ENCODE measurements at regions not wholly inside any gene's neighbourhood (a gene's known extent, or its start where the extent isn't known, plus 50 kb on each side); places are given as distances from the start of the nearest gene placed in this dataset.
A peak's percentile ranks its signal among the peaks of the same experiment; 100 is the strongest.

DNA sequence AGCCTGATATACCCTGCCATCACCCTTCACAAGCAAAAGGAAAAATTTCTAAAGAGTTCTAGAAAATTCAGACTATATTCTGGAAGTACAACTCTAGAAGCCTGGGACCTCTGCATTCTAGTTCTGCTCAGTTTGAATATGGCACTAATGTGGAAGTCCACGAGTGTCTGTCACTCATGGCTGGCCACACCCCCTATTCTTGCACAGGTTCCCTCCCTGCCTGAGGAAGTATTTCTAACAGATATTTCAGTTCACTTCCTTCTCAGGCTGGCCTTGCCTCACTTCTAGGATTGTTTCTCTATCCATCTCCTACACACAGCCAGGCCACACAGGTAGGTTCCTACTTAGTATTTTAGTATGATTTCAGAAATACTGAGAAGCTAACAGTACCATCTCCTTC is 67.4 kb downstream of the PHLDA1 start:
- TF ChIP-seq, protein P1, sequence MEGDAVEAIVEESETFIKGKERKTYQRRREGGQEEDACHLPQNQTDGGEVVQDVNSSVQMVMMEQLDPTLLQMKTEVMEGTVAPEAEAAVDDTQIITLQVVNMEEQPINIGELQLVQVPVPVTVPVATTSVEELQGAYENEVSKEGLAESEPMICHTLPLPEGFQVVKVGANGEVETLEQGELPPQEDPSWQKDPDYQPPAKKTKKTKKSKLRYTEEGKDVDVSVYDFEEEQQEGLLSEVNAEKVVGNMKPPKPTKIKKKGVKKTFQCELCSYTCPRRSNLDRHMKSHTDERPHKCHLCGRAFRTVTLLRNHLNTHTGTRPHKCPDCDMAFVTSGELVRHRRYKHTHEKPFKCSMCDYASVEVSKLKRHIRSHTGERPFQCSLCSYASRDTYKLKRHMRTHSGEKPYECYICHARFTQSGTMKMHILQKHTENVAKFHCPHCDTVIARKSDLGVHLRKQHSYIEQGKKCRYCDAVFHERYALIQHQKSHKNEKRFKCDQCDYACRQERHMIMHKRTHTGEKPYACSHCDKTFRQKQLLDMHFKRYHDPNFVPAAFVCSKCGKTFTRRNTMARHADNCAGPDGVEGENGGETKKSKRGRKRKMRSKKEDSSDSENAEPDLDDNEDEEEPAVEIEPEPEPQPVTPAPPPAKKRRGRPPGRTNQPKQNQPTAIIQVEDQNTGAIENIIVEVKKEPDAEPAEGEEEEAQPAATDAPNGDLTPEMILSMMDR (IDR thresholded peaks at IDR 0.05), result no peak
- no peak for TF ChIP-seq POLR2A (IDR thresholded peaks at IDR 0.05)
- H3K4me1 ChIP-seq, result peaks cover 28% of the 10 kb centered on the region
- intact Hi-C loops (cut with DNase I), result no loop called here
- DNase-seq (peak in 3 of 4 donors; percentile 36 to 74 (median 60)), ATAC-seq (peak; percentile 39)
- no peak overlapping the region for H3K4me3 ChIP-seq
- H3K27me3 ChIP-seq, result no peaks in the 10 kb centered on the region
- H3K36me3 ChIP-seq (replicated peaks in 1 of 2; ENCODE audit: insufficient read depth in 1 of 2, low read depth in 2 of 2), result no peaks in the 10 kb centered on the region
- 14 to 20% methylated on average over 1 of the region's 1 CpG for WGBS, 2 donors
- H3K27ac ChIP-seq, result no peak overlapping the region
- no peaks in the 10 kb centered on the region for H3K9me3 ChIP-seq

DNA sequence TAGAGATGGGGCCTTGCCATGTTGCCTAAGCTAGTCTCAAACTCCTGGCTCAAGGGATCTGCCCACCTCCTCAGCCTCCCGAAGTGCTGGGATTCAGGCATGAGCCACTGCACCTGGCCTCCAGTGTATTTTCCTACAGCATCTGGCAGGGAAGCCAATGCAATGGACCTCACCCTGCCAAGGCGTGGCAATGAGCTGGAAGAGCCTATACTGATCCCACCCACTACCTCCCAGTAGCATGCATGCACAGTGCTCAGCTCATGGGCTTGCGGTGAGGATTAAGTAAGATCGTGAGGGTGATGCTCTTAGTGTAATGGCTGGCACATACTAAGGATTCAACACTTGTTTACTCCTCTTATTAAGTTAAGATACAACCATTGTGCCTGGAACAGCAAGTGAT is 69.7 kb downstream of the PHLDA1 start:
- Histone ChIP-seq H3K36me3 (replicated peaks in 1 of 2; ENCODE audit: insufficient read depth in 1 of 2, low read depth in 2 of 2) (no peaks in the 10 kb centered on the region), H3K27me3 (no peaks in the 10 kb centered on the region), H3K4me3 (no peak overlapping the region), H3K4me1 (peaks cover 36% of the 10 kb centered on the region), H3K9me3 (no peaks in the 10 kb centered on the region), H3K27ac (no peak overlapping the region)
- WGBS, 2 donors, result 88 to 95% methylated on average over 4 of the region's 4 CpGs
- intact Hi-C loops (cut with DNase I), result no loop called here
- ATAC-seq, result no peak
- no peak for TF ChIP-seq POLR2A (IDR thresholded peaks at IDR 0.05)
- TF ChIP-seq, protein P1 (IDR thresholded peaks at IDR 0.05), result no peak
- DNase-seq, result no peak

DNA sequence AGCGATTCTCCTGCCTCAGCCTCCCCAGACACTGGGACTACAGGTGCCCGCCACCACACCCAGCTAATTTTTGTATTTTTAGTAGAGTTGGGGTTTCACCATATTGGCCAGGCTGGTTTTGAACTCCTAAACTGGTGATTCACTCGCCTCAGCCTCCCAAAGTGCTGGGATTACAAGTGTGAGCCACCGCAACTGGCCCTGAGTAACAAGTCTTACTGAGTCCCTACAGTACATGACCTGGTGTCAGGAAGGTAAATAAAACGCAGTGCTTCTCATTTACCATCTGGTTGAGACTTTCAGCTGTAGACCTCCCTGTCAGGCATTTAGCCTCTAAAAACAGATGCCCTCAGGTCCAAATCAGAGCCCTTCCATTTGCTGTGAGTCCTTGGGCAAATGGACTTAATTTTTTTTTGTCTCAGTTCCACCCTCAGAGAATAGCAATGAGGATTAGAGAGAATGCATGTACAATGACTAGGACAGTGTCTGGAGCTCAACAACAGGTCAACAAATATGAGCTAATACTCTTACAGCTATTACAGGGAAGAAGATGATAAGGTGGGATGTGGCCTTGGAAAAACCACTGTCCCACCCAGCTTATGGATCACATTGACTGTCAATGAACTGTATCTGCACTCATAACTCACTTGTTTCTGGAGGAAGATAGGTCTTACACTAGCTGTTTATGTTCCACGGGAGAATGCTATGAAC is 70.5 kb downstream of the PHLDA1 start:
- Histone ChIP-seq H3K4me3 (no peak overlapping the region), H3K27ac (peak overlapping the region in 3 of 4 donors; percentile 70 to 85 (median 85)), H3K4me1 (peaks cover 36% of the 10 kb centered on the region), H3K9me3 (no peaks in the 10 kb centered on the region), H3K36me3 (replicated peaks in 1 of 2; ENCODE audit: insufficient read depth in 1 of 2, low read depth in 2 of 2) (no peaks in the 10 kb centered on the region), H3K27me3 (no peaks in the 10 kb centered on the region)
- TF ChIP-seq POLR2A (IDR thresholded peaks at IDR 0.05), result no peak
- TF ChIP-seq, protein P1 (IDR thresholded peaks at IDR 0.05), result no peak
- WGBS, 2 donors, result 96 to 98% methylated on average over 6 of the region's 6 CpGs
- DNase-seq (no peak), ATAC-seq (no peak)
- intact Hi-C loops (cut with DNase I), result no loop called here

DNA sequence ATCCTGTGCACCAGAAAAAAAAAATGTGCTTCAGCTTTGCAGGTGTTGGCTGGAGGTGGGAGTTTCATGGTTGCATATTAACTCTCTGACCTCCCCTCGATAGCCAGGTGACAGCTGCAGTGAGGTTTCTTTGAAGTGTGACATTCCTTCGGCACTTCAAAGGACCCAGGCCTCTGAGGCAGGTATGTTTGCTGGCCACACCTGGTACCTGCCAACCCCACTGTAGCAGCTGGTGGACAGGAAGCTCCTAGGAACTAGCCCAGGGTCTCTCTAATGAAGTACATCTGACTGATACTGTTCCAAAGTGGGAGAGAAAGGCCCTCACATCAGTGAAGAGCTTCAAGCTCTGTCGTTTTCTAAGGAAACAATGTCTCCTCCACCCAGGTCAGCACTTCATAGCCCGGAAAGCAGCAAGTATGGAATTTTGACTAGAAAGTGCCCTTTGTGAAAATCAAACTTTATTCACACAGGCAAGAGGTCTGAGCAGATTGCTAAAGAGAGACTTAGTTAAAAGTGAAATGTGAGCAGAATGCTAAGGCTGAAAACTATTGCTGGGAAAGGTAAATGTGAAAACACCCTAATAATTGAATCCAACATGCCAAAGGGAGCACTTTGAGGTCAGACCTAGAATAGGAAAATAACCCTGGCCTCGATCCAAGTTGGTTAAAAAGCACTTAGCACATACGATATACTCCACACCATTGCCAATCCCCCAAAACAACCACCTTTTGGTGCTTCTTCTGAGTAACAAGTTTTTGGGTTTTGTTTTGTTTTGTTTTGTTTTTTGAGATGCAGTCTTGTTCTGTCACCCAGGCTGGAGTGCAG is 71.3 kb downstream of the PHLDA1 start:
- ATAC-seq (peak; percentile 99), DNase-seq (peak; percentile 88 to 95 (median 92))
- Histone ChIP-seq H3K9me3 (no peaks in the 10 kb centered on the region), H3K4me3 (no peak overlapping the region), H3K27ac (peak overlapping the region; percentile 59 to 85 (median 78)), H3K4me1 (peaks cover 36% of the 10 kb centered on the region), H3K36me3 (replicated peaks in 1 of 2; ENCODE audit: insufficient read depth in 1 of 2, low read depth in 2 of 2) (no peaks in the 10 kb centered on the region), H3K27me3 (no peaks in the 10 kb centered on the region)
- 12 to 17% methylated on average over 6 of the region's 6 CpGs for WGBS, 2 donors
- intact Hi-C loops (cut with DNase I), result no loop called here
- TF ChIP-seq, protein P1 (IDR thresholded peaks at IDR 0.05), result no peak
- TF ChIP-seq POLR2A (IDR thresholded peaks at IDR 0.05), result no peak

Measured in body of pancreas (tissue), 4 donors.